Bronchial epithelial cell (primary cell): ENCODE measurements at regions not wholly inside any gene's neighbourhood (a gene's known extent, or its start where the extent isn't known, plus 50 kb on each side); places are given as distances from the start of the nearest gene placed in this dataset.

Experiments used
- DNase-seq: peaks from one replicate; pipeline ENCODE4 v3.0.0-alpha.2; 2010; ENCODE audit warnings: low read depth
- FAIRE-seq: peaks from 2 replicates; lab custom pipeline; 2011; peaks lifted over from hg19 to GRCh38; lab: Jason Lieb, UNC
- H3K27me3 ChIP-seq: 2 replicates; pipeline ENCODE4 v1.5.1; 2011; ENCODE audit warnings: low read length; ENCODE audit not compliant: control insufficient read depth, insufficient read depth
- H3K36me3 ChIP-seq: 2 replicates; pipeline ENCODE4 v1.5.1; 2011; ENCODE audit warnings: low read length; ENCODE audit not compliant: control insufficient read depth, insufficient read depth
- H3K4me3 ChIP-seq: 2 replicates; pipeline ENCODE4 v1.5.1; 2011; ENCODE audit warnings: mild to moderate bottlenecking, low read depth, low read length, control low read depth
- CTCF ChIP-seq: IDR thresholded peaks from 2 replicates; pipeline ENCODE4 v1.5.1; 2011; ENCODE audit warnings: mild to moderate bottlenecking, moderate library complexity, low read length, control low read depth, inconsistent platforms; ENCODE audit not compliant: insufficient read depth, severe bottlenecking

- FAIRE-seq, result no peak
Observed at GRCh38 chr20:19081937-19082336, 130.5 kb upstream of the SLC24A3 start.

DNA sequence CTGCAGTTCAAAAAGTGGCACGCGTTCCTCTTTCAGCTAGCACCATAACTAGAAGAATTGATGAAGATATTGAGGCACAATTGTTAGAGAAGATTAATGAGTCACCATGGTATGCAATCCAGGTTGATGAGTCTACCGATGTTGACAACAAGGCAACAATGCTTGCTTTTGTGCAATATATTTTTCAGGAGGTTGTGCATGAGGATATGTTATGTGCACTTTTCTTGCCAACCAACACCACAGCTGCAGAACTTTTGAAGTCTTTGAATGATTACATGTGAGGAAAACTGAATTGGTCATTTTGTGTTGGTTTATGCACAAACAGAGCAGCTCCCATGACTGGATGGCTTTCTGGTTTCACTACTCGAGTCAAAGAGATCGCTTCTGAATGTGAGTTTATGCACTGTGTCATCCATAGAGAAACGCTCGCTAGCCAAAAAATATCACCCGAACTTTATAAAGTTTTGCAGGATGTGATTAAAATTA, 129.3 kb upstream of the SLC24A3 start:
- H3K36me3 ChIP-seq, result no peaks in the 10 kb centered on the region
- TF ChIP-seq CTCF, result no peak
- DNase-seq, result no peak
- no peak for FAIRE-seq
- no peaks in the 10 kb centered on the region for H3K27me3 ChIP-seq
- no peak overlapping the region for H3K4me3 ChIP-seq

More at GRCh38 chr20:19081937-19082336, 130.5 kb upstream of the SLC24A3 start:
- no peak for DNase-seq
- TF ChIP-seq CTCF, result no peak
- H3K4me3 ChIP-seq, result no peak overlapping the region
- H3K36me3 ChIP-seq, result no peaks in the 10 kb centered on the region
- H3K27me3 ChIP-seq, result no peaks in the 10 kb centered on the region

- TF ChIP-seq CTCF, result no peak
- Histone ChIP-seq H3K4me3 (no peak overlapping the region), H3K27me3 (no peaks in the 10 kb centered on the region), H3K36me3 (no peaks in the 10 kb centered on the region)
- DNase-seq (no peak), FAIRE-seq (no peak)
Observed at GRCh38 chr20:19090332-19090731, 122.1 kb upstream of the SLC24A3 start.

DNA sequence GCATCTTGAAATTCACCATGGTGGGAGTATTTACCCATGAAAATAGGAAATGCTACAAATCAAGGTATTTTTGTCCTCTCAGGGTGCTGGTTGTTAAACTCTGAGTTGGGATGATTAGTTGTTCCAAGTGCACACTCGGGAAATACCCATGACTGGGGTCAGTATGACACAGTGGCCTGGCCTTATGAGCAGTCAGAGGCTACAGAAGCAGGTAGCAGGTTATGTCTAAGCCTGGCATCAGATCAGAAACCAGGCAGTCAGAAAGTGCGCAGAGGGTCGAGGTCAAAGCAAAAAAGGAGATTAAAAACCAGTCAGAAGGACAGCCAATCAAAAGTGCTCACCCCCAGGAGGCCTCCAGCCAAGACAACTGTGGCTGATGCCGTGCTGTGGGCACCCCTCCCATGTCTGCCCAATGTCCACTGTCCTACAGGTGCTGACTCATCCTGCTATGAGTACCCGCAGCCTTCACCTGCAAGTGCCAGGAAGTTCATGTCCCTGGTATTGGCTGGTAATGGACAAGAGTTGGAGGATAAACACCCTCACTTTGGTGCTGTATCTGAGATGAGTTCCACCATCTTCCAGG, 117.4 kb upstream of the SLC24A3 start:
- Histone ChIP-seq H3K4me3 (no peak overlapping the region), H3K36me3 (no peaks in the 10 kb centered on the region), H3K27me3 (no peaks in the 10 kb centered on the region)
- TF ChIP-seq CTCF, result no peak
- DNase-seq (no peak), FAIRE-seq (no peak)

GRCh38 chr20:19095762-19096161, 116.7 kb upstream of the SLC24A3 start:
- TF ChIP-seq CTCF, result no peak
- no peak for DNase-seq
- no peaks in the 10 kb centered on the region for H3K27me3 ChIP-seq
- FAIRE-seq, result no peak
- H3K36me3 ChIP-seq, result no peaks in the 10 kb centered on the region
- no peak overlapping the region for H3K4me3 ChIP-seq

- FAIRE-seq (no peak), DNase-seq (no peak)
- Histone ChIP-seq H3K27me3 (no peaks in the 10 kb centered on the region), H3K4me3 (no peak overlapping the region), H3K36me3 (no peaks in the 10 kb centered on the region)
- TF ChIP-seq CTCF, result no peak
Observed at GRCh38 chr20:19096843-19097242, 115.6 kb upstream of the SLC24A3 start.
